Activated effector memory CD4-positive, alpha-beta T cell treated with Interleukin-2 at 50 U/mL for 16 hours (primary cell): ENCODE measurements at regions not wholly inside any gene's neighbourhood (a gene's known extent, or its start where the extent isn't known, plus 50 kb on each side); places are given as distances from the start of the nearest gene placed in this dataset.

Experiments used
- DNase-seq: peaks from one replicate; pipeline ENCODE4 v3.0.0-alpha.2; 2020

- DNase-seq, result no peak
Observed at GRCh38 chr2:10985901-10986535, 74.3 kb downstream of the KCNF1 start.

GRCh38 chr2:10987439-10987838 lies 75.7 kb downstream of the KCNF1 start:
- DNase-seq, result no peak

- DNase-seq, result no peak
Observed at GRCh38 chr2:10987861-10988260, 76.1 kb downstream of the KCNF1 start.

DNA sequence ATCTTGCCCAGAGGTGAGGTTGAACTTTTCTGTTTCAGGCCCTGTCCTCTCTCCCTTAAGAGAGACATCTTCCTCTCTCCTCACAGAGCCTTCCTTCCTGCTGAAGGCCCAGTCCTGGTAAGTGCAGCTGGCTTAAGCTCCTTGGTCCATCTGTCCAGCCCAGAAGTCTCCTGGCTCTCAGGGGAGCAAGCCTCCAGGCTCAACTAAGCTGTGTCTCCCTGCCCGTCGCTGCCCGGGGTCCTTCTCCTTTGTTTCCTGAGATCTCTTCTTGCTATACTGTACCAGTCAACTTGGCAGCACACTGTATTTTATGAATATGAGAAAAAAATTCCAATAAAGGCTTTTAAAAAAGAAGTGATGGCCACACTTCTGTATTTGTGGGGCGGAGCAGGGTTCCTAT lies 77.4 kb downstream of the KCNF1 start:
- DNase-seq, result no peak

DNA sequence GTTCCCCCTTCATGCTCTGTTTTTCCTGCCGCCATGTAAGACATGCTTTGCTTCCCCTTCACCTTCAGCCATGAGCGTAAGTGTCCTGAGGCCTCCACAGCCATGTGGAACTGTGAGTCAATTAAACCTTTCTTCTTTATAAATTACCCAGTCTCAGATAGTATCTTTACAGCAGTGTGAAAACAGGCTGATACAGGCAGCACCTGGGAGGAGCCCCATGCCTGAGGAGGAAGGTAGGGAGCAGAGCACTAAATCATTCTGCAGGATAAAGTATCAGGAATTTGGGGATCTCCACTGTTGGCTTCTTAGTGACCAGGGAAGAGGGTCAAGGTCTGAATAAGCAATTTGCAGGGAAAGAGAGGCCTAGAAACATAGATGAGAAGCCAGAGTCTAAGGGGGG lies 78.0 kb downstream of the KCNF1 start:
- no peak for DNase-seq

DNA sequence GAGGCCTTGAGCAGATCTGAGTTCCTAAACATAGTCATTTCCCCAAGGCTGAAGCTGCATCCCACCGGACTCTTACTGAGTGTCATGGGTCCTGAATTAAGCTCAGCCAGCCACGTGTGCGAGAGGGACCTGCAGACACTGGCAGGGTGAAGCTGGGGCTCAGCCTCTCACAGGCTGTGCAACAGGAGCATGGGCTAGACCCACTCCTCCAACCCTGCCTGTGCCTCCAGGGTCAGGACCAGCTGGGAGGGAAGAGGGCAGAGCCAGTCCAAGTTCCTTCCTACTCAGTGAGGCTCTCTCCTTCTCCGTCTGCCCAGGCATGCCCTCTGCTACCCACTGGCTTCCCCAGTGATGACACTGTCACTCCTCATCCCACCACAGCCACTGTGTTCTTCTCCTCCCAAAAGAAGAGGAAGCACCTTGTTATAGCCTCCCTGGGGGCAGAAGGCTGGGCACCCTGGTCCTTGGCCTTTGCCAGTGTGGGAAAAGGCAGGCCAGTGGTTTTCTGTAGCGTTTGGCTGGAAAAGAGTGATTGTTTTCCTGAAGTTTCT lies 78.9 kb downstream of the KCNF1 start:
- no peak for DNase-seq

GRCh38 chr2:10992023-10992791 lies 80.5 kb downstream of the KCNF1 start:
- no peak for DNase-seq

GRCh38 chr2:10993001-10993481 lies 81.3 kb downstream of the KCNF1 start:
- no peak for DNase-seq

DNA sequence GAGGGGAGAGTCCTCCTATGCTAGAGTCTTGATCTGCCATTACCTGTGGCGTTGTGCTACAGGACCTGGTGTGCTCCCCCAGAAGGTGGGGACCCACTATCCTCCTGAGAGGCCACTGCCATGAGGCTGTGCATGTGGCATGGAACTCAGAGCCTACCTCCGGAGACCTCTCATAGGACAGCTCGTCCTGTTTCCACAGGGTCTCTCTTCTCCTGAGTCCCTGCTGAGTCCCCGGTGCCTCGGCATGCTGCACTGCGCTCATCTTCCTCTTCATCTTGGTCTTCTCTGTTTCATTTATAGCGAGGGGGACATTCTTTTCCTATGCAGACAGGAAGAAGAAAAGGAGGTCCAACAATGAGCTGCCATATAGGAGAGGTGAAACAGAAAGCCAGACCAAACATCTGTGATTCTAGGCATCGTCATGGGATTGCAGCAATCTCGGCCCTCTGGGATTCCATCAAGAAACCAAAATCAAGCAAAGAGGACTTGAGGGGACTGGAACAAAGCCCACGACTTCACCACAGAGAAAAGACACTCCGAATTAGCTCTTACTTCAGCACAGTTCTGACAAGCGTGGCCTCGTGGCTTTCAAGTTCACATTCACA lies 83.7 kb downstream of the KCNF1 start:
- no peak for DNase-seq

- no peak for DNase-seq
Observed at GRCh38 chr2:11004199-11004598, 92.5 kb downstream of the KCNF1 start.

DNA sequence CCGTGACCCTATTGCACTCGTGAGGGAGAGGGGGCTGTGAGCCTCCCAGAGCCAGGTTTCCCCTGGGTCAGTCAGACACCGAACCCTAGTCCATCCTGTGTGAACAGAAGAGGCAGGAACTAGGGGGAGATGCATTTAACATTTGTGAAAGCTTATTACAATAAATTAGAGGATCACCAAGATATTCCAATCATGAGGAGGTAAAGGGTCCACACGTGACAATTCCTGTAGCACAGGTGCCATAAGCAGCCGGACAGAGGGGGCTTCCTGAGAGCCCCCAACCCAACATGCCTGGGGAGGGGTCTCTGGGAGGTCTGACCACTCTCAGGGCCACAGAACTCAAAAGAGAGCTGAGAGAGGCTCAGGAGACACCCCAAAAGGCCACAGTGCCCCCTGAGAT lies 93.3 kb downstream of the KCNF1 start:
- DNase-seq, result no peak

GRCh38 chr2:11006191-11006590 lies 94.5 kb downstream of the KCNF1 start:
- DNase-seq, result no peak

GRCh38 chr2:11007331-11008264 lies 95.9 kb downstream of the KCNF1 start:
- DNase-seq, result no peak

DNA sequence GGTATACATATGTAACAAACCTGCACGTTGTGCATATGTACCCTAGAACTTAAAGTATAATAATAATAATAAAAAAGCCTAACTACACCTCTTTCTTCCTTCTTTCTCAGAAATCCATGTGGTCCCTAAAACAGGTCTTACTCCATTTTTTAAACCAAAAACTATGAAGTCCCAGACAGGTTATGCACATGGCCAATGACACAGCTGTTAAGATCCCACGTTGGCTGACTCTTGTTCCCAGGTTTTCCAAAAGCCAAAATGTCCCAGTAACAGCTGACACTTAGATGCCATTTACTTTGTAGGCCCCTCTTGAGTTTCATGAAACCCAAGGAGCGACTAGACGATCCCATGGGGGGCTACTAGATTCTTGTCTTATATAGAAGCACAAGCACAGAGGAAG lies 97.0 kb downstream of the KCNF1 start:
- DNase-seq, result no peak

DNA sequence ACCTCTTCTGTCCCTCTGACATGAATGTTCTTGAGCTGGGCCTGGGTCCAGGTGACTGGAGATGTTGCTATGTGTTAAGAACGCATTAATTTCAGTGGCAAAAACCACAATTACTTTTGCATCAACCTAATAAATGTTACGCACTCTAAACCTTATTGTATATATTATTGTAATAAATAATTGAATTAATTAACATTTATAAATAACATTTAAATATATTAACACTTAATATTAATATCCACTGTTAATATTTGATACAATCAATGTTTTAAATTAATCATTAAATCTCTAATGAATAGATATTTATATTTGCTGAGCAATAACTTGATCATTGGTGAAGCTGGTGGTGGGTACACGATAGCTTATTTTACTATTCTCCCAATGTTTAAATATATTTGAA lies 97.4 kb downstream of the KCNF1 start:
- DNase-seq, result no peak

GRCh38 chr2:11009891-11010290 lies 98.2 kb downstream of the KCNF1 start:
- no peak for DNase-seq

DNA sequence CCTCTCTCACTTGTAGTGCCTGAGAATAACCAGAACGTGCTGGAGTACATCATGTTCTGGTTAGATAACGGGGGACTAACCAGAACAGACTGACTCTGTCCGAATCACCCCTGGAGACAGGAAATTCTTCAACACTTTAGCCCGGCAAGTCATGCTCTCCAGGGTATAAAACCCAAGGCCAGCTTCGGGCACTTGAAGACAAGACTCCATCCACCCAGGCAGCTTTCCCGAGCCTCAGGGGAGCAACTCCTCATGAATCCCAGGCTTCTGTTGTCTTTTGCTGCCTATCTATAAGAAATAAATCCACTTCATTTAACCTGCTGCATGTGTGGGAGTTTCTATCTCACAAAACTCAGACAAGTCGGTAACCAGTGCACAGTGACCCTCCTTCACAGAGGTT lies 99.6 kb downstream of the KCNF1 start:
- no peak for DNase-seq

DNA sequence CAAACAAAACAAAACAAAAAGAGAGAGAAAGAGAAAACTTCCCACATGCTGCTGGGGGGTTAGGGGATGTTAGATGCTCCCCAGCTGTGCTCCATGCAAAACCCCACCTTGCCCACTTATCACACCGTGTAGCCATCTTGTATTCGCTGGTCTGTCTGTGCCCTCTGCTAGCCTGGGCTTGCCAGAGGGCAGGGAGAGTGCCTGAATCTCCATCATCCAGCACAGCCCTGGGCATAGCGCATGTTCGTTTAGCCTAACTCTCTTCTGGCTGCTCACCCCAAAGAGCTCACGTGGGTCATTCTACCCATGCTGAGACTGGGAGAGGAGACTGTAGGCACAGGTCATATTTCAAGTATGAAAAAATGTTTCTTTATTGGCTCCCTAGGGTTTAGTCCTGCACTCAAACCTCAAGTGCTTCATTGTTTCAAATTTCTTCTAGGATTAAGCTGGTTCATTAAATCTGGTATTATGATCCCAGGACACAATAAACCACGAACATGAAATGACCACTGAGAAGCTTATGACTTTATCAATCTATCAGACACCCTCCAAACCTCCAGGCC lies 100.5 kb downstream of the KCNF1 start:
- no peak for DNase-seq

- DNase-seq, result no peak
Observed at GRCh38 chr2:11013196-11013595, 101.5 kb downstream of the KCNF1 start.

DNA sequence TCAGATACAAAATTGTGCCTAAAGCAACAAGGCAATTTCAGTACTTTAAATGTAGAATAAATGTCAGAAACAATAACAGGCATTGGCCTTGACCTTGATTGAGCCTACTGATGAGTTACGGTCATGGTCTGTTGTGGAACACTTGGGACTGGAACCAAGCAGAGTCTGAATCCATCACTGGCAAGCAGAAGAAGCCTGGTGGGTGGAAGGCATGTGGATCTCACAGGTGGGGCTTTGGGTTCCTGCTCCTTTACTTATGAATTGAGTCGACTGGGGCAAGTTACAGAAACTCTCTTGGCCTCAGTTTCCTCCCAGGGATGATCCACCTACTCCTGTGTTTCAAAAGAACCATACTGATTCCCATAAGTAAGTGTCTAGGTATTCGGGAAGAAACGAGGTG lies 102.3 kb downstream of the KCNF1 start:
- DNase-seq, result no peak

DNA sequence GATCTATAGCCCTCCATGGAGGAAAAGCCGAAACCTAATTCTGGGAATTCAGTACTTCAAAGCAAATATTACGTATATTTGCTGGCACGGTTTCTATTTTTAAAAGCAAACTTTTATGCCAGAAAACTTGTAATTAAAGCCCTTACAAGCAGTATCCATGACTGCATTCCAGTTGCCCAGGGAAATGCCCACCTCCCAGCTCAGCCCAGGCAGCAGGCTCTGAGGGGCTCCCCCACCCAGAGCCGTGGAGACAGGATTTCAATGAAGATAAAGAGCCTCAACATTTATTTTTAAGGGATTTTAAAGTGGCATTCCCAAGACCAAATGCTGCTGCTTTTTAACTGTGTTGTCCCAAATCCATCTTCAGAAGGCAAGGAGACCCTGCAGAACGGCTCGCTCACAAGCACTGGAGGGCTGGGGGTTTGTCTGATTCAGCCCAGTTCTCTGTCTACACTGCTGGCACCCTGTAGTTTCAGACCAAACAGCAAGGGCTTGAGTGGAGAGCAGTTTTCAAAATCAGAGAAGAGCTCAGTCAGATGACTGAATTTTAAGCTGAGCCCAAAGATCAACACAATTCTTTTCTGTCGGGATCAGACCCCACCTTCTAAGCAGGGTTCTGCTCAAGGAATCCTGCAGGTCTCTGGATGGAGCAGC lies 105.1 kb downstream of the KCNF1 start:
- DNase-seq, result no peak

- DNase-seq, result no peak
Observed at GRCh38 chr2:11017921-11018320, 106.2 kb downstream of the KCNF1 start.
